ENCODE measurements at regions not wholly inside any gene's neighbourhood (a gene's known extent, or its start where the extent isn't known, plus 50 kb on each side); places are given as distances from the start of the nearest gene placed in this dataset.

GRCh38 chr2:128557831-128558241 is 239.2 kb upstream of the HS6ST1 start:
- DNase-seq, result no peak

DNA sequence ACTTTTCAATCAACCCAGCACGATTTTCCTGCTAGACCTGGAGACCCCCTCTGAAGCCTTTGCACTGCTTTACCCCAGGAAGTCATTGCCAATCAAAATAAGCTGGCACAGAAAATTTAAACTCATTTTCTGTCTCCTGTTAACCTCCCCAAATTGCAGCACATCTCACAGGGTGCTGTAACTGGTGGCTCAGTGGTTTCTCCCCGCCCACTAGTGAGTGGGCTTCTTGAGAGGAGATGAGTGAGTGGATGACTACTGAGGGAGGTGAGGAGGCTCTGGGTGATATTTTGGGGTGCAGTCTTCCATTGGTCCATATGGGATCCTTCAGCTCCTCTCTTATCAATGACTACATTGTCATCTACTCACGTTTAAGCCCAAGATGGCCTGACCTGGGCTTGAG is 239.8 kb upstream of the HS6ST1 start:
- DNase-seq, result no peak

DNA sequence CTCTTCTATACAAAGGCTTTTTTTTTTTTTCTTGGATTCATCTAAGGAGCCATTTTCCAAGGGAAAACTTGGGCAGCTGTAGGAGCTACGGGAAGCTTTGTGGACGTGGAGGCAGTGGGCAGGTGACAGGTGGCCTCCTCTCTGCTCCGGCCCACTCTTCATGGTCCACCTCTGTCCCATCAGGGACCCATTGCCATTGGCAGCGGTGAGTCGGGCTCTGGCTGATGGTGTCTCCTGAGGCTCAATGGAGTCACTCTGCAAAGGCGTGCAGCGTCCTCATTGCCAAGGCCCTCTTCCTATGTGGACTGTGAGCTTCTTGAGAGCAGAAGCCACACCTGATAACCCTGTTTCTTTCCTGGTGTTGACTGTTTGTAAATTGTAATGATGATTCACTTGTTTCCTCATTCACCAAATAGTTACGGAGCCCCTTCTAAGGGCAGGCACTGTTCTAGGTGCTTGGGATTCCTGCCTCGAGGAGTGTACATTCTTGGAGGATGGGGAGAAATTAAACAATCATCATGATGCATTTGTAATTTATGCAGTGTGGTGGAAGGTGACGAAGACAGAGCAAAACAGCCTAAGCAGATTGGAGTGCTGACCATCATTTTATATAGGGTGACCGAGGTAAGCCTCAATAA is 240.3 kb upstream of the HS6ST1 start:
- DNase-seq, result no peak

- DNase-seq, result no peak
Observed at GRCh38 chr2:128559533-128560515, 241.2 kb upstream of the HS6ST1 start.

DNA sequence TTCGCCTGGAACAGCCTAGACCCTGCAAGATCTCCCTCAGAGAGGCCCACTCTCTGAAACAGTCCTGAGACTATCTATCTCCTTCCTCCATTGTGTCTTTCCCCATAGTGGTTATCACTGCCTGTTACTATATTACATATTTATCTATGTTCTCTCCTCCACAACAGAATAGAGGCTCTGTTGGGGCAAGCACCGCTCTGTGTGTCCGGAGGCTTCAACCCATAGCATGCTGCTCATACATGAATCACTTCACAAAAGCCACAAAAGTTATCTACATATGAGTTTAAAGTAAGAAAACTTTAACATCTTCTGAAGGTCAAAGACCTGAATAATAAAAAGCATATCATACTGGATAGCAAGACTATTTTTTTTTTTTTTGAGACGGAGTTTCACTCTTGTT is 242.1 kb upstream of the HS6ST1 start:
- DNase-seq, result no peak

GRCh38 chr2:128562471-128563347 is 244.0 kb upstream of the HS6ST1 start:
- no peak for DNase-seq

DNA sequence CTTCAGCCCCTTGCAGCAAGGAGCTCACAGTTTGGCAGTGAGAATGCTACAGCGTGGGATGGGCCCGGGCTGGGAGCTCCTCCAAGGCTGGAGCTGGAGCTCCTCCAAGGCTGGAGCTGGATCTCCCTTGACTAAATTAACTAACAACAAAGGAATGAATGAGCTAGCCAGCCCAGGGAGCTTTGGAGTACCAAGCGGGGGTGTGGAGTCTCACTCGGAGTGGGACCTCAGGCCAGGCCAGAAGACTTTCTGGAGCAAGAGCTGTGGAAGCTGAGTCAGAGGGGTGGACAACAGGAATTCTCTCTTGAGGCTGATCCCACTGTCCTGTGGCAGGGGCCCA is 244.7 kb upstream of the HS6ST1 start:
- no peak for DNase-seq

DNA sequence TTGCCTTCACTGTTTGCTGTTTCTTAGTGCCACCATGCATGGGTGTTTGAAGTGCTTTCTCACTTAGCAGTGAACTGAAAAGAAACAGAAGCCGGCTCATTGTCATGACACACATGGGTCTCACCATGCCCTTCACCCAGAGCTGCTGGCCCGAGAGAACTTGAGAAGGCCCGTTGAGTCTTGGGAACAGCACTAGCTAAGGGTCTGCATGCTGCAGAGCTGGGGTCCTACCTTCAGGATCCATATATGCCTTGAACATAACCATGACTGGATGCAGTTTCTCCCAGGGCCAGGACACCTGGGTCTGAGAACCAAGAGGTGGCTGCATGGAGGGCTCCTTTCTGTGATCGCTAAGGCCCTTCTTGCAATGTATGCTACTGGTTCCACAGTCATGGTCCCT is 245.5 kb upstream of the HS6ST1 start:
- no peak for DNase-seq

- no peak for DNase-seq
Observed at GRCh38 chr2:128564551-128564950, 245.9 kb upstream of the HS6ST1 start.

DNA sequence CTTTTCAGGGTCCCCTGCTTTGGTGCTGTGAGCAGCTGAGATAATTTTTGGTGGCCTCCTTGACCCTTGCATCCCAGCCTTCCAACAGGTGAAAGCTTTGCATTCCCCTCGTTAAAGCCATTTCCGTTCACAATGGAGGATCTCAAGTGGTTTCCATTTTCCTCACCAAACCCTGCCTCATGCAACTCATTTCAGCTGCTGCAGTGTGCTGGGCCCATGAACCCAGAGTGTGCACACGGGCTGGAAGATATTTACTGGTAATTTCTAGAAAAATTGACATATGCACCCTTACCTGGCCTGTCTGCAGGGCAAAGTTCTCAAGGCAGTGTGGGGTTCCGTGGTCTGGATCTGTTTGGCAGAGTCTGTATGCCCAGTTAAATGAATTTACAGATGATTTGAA is 246.8 kb upstream of the HS6ST1 start:
- no peak for DNase-seq

DNA sequence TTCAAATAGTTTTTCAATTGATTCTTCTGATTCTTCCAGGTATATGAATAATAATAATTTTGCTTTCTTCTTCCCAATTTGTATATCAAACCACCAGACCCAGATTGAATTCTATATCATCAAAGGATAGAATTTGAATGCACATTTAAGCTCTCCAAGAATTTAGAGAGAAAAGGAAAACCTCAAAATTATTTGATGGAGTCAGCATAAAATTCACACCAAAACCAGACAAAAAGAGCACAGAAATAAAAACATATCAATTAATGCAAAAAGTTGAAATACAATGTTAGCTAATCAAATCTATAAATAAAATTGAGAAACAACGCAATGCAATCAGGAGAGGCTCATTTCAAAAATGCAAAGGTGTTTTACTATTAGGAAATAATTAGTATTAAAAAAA is 248.0 kb upstream of the HS6ST1 start:
- no peak for DNase-seq

DNA sequence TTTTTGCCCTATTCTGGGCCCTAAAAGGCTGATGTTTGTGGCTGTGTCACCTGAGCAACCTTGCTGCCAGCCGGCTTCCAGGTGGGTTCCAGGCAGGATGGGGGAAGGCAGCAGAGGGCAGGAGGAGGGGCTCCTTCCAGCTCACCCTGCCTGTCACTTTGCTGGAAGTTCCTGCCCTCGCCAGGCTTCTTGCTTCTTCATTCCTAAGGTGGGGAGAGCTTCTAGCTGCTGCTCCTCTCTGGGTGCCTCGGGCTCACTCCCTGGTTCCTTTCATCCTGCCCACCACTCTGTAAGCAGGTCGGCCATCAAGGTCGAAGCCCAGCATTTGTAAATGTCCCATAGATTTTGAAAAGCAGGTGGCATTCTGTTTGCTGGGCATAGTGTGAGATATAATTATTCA is 249.4 kb upstream of the HS6ST1 start:
- DNase-seq, result no peak

GRCh38 chr2:128573116-128573515 is 254.4 kb upstream of the HS6ST1 start:
- DNase-seq, result no peak

GRCh38 chr2:128573531-128573930 is 254.9 kb upstream of the HS6ST1 start:
- no peak for DNase-seq

GRCh38 chr2:128577141-128577930 is 258.7 kb upstream of the HS6ST1 start:
- no peak for DNase-seq

GRCh38 chr2:128578406-128579390 is 260.0 kb upstream of the HS6ST1 start:
- DNase-seq, result no peak

- DNase-seq, result no peak
Observed at GRCh38 chr2:128579825-128580224, 261.2 kb upstream of the HS6ST1 start.

- DNase-seq, result no peak
Observed at GRCh38 chr2:128580988-128581848, 262.6 kb upstream of the HS6ST1 start.

GRCh38 chr2:128581849-128582244 is 263.2 kb upstream of the HS6ST1 start:
- no peak for DNase-seq

GRCh38 chr2:128584296-128584890 is 265.7 kb upstream of the HS6ST1 start:
- DNase-seq, result no peak

All from 8988T (cell line).